GM10266 (cell line): ENCODE measurements at regions not wholly inside any gene's neighbourhood (a gene's known extent, or its start where the extent isn't known, plus 50 kb on each side); places are given as distances from the start of the nearest gene placed in this dataset.

Experiments used
- DNase-seq: peaks from one replicate; pipeline ENCODE4 v3.0.0; 2012; ENCODE audit errors: extremely low spot score
- CTCF ChIP-seq: IDR thresholded peaks from 2 replicates; pipeline ENCODE4 v1.5.1; 2012; ENCODE audit warnings: mild to moderate bottlenecking, low read depth; ENCODE audit not compliant: control insufficient read depth, insufficient read depth; ENCODE audit errors: missing control alignments

- DNase-seq = no peak
- TF ChIP-seq CTCF = no peak
Measured at GRCh38 chr19:32231020-32231419, 114.4 kb upstream of the ZNF507 start.

GRCh38 chr19:32231691-32232090 is 113.7 kb upstream of the ZNF507 start:
- DNase-seq = no peak
- no peak for TF ChIP-seq CTCF

GRCh38 chr19:32232449-32232848 is 113.0 kb upstream of the ZNF507 start:
- no peak for TF ChIP-seq CTCF
- DNase-seq = no peak

- TF ChIP-seq CTCF = no peak
- no peak for DNase-seq
Measured at GRCh38 chr19:32233091-32233490, 112.3 kb upstream of the ZNF507 start.

- DNase-seq = no peak
- no peak for TF ChIP-seq CTCF
Measured at GRCh38 chr19:32233885-32234284, 111.5 kb upstream of the ZNF507 start.

- DNase-seq = no peak
- no peak for TF ChIP-seq CTCF
Measured at GRCh38 chr19:32234663-32235217, 110.7 kb upstream of the ZNF507 start.

- TF ChIP-seq CTCF = no peak
- DNase-seq = no peak
Measured at GRCh38 chr19:32238076-32238475, 107.3 kb upstream of the ZNF507 start.
